ENCODE measurements at regions not wholly inside any gene's neighbourhood (a gene's known extent, or its start where the extent isn't known, plus 50 kb on each side); places are given as distances from the start of the nearest gene placed in this dataset.
"Not testable (repeated sequence)": the region's sequence is repeated elsewhere in the genome, so short reads cannot be mapped to it uniquely, and the experiment has no call there.

DNA sequence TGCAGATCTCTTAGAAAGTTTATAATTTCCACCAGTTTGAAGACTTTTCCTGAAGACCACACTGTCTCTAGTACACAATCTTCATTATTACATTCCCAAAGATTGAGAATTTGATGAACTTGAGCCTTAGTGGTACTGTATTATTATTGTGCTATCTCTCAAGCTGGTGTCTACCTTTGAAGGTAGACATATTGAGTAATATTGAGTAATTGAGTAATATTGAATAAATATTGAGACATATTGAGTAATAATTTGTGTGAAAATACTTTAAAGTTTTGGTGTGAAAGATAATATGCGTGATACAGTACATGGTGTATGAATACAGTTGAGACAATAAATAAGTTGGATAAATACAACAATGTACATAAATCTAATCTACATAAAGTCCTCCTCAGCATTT is 613.1 kb upstream of the ADGRL2 start:
- DNase-seq: no peak

GRCh38 chr1:81186261-81186660 is 614.5 kb upstream of the ADGRL2 start:
- no peak for DNase-seq

DNA sequence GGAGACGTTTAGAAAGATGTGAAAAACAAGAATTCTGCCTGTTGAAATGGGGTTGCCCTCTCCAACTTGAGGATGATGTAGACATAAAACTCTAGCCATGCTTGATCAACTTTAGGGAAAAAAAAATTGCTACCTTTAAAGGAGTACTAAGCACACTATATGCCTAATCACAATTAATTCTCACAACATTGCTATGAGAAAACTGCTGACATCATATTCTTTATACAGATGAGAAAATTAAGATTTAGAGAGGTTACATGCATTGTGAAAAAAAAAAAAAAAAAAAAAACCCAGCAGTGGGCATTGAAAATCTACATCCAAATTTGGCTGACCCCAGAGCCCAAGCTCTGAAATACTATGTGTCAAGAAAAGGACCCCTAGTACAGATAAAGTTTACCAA is 617.2 kb upstream of the ADGRL2 start:
- no peak for DNase-seq

- DNase-seq: no peak
These were observed 617.7 kb upstream of the ADGRL2 start for GRCh38 chr1:81183051-81183450.

GRCh38 chr1:81179242-81179641 is 621.5 kb upstream of the ADGRL2 start:
- no peak for DNase-seq

GRCh38 chr1:81178431-81179093 is 622.2 kb upstream of the ADGRL2 start:
- not testable (repeated sequence) for DNase-seq

DNA sequence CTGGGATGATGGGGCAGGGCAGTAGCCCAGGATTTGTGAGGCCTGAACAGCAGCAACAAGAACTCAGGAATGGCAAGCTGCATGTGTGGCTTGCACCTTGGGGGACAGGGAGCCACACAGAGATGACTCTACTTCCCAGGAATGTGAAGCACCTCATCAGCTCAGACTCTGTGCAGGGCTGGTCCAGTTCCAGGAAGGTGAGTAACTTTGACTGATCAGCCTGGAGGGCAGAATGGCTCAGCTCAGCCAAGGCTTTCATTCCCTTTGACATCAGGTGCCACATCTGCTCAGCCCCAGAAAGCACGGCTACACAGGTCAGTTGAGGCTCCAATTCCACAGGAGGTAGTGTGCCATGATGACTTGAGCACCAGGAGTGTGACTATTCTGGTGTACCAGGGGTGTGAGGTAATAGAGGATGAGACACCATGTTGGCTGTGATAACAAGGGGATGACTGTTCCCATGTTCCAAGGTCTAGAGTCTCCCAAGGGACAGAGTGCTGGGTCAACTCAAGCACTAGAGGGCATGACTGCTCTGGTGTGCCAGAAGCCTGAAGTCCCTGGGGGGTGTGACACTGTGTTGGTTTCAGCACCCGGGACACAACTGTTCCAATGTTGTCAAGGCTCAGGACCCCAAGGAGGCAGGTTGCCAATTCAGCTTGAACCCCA is 625.8 kb upstream of the ADGRL2 start:
- DNase-seq: no peak

DNA sequence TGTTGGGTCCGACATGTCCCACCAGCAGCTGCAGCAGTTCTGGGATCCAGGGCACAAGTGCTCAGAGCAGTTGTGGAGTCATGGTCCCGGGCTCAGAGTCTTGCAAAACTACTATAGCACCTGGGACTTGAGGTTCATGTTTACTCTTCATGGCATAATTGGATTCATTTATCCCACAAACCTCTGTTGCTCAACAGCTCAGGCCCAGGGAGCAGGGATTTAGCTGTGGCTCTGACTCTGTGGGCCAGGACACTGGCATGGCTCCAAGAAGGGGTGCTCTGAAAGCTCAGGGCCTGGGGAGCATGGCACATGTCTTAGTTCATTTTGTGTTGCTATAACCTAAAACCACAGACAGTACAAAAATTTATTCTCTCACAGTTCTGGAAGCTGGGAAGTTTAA is 626.7 kb upstream of the ADGRL2 start:
- no peak for DNase-seq

- DNase-seq: no peak
These were observed 628.3 kb upstream of the ADGRL2 start for GRCh38 chr1:81172483-81172882.

GRCh38 chr1:81170721-81171120 is 630.0 kb upstream of the ADGRL2 start:
- no peak for DNase-seq

DNA sequence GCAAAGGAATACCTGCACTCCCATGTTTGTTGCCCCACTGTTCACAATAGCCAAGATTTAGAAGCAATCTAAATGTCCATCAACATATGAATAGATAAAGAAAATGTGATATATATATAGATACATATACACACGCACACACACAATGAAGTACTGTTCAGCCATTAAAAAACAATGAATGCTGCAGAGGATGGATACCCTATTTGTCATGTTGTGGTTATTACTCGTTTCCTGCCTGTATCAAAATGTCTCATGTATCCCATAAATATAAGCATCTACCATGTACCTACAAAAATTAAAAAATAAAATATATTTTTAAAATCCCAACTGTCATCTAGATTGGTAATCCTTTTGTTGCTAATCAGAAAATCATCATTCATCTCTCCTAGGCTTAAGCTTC is 634.8 kb upstream of the ADGRL2 start:
- no peak for DNase-seq

DNA sequence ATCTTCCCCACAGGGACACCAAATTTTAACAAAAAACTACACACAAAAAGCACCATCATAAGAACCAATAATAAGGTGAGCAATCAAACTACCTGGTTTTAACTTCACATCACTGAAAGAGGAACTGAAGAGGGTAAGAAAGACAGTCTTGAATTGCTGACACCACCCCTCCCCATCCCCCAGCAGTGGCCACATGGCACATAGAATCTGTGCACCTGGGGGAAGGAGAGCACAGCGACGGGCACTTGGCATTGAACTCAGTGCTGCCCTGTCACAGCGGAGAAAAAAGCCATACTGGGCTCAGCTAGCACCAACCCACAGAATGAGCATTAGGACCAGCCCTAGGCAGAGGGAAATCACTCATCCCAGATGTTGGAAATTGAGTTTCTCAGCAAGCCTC is 640.0 kb upstream of the ADGRL2 start:
- DNase-seq: no peak

GRCh38 chr1:81158592-81158991 is 642.1 kb upstream of the ADGRL2 start:
- DNase-seq: no peak

DNA sequence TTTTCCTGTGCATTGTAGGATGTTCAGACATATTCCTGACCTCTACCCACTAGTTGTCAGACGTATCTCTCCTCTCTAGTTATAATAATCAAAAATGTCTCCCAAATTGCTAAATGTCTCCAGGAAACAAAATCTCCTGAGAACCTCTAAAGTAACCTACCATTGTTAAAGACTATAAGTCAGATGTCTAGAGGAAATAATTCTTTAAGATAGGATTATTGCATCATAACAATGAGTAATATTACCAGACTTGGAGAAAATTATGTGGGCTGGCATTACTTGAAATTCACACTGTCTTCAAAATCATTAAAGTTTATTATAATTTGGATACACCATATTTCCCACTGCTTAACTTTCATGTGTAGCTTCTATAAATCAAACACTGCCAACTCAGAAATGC is 643.0 kb upstream of the ADGRL2 start:
- DNase-seq: no peak

- DNase-seq: no peak
These were observed 643.8 kb upstream of the ADGRL2 start for GRCh38 chr1:81156887-81157286.

DNA sequence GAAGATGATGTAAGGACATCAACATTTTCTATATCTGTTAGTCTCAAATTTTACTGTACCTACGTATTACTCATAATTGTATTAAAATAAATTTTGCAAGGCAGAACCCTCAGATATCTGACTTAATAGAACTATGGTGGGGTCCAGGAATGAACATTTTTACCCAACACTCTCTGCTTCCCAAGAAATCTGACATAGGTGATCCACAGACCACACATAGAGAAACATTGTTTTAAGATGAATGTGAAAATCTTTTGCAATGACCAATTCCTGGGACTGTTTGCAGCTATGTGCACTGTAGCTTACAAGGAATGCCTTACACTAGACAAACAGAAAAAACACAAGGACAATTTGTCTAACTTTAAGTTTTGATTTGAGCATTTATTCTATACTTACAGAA is 645.6 kb upstream of the ADGRL2 start:
- DNase-seq: no peak

DNA sequence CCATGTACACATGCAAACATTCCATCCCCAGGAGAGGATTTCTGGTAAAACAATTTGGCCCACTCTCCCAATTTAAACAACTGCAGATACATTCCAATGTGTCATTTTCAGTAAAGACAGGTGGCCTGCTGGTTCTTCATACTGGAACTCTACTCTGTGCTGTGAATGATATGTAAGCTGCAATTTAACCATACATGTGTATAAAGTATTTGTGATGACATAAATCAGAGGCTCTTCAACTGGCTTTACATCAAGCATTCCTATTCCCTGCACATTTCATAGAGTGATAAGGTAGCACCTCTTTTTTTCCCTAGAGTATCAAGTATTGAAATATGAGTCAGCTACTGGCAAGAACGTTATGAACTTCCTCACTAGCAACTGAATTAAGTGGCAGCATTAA is 649.5 kb upstream of the ADGRL2 start:
- DNase-seq: no peak

- DNase-seq: no peak
These were observed 650.9 kb upstream of the ADGRL2 start for GRCh38 chr1:81149649-81150325.

- no peak for DNase-seq
These were observed 656.4 kb upstream of the ADGRL2 start for GRCh38 chr1:81144240-81144825.

DNA sequence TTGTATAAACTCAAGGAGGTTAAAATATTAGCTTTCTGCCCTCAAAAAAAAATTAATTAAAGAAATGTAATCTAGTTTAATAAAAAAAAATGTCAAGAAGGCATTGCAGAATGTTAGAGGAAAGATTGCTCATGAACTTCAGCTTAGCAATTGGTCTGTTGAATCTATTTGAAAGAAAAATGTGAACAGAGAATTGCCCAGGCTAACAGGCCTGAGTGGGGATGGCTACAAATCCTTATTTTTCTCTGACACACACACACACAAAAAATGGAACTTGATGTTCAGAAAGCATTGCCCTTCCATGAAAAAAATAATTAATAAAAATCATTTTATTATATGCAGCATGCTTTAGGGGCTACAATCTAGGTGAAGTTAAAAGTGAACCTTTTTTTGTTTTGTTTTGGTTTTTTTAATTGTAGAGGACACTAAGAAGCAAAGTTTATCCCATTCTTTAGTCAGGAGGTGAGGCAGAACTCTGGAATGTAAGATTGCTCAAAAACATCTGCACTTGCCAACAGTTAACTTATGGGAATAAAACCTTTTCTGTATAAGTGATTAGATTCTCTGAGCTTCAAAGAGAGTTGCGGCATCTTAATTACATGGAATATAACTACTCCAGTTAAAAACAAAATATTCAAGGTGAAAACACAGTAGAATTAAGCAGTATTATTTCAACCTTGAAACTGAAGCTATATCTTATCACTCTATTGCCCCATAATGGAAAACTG is 658.5 kb upstream of the ADGRL2 start:
- no peak for DNase-seq

DNA sequence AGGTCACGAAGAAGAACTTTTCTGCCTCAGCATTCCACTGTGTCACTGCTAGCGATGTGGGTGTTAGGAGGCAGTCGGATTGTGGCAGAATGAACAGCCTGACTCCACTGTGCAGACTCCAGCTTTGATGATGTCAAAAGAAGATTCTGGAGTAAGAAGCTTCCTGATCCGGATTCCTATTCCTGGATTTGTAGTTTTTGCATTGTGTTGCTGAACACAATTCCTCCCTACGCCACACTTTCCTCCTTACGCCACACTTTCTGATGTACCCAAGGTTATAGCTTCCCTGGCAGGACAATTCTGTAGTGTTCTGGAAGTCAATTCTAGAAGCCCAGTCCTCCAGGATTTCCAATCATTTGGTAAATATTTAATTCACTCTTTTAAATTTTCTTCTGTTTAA is 665.2 kb upstream of the ADGRL2 start:
- no peak for DNase-seq

- DNase-seq: no peak
These were observed 671.0 kb upstream of the ADGRL2 start for GRCh38 chr1:81129776-81130175.

GRCh38 chr1:81129366-81129765 is 671.4 kb upstream of the ADGRL2 start:
- no peak for DNase-seq

All from activated T-cell treated with anti-CD3 and anti-CD28 coated beads, Interleukin-2, amount 50 U/mL, for 48 hours (primary cell).